GM18909 (cell line): ENCODE measurements at regions not wholly inside any gene's neighbourhood (a gene's known extent, or its start where the extent isn't known, plus 50 kb on each side); places are given as distances from the start of the nearest gene placed in this dataset.
"Not testable (repeated sequence)": the region's sequence is repeated elsewhere in the genome, so short reads cannot be mapped to it uniquely, and the experiment has no call there.

Source experiments
- ATAC-seq: cut with Tn5 transposase; IDR thresholded peaks from one replicate; pipeline ENCODE4 v1.9.1; 2021; ENCODE audit warnings: mild to moderate bottlenecking; ENCODE audit not compliant: unreplicated experiment, poor library complexity

DNA sequence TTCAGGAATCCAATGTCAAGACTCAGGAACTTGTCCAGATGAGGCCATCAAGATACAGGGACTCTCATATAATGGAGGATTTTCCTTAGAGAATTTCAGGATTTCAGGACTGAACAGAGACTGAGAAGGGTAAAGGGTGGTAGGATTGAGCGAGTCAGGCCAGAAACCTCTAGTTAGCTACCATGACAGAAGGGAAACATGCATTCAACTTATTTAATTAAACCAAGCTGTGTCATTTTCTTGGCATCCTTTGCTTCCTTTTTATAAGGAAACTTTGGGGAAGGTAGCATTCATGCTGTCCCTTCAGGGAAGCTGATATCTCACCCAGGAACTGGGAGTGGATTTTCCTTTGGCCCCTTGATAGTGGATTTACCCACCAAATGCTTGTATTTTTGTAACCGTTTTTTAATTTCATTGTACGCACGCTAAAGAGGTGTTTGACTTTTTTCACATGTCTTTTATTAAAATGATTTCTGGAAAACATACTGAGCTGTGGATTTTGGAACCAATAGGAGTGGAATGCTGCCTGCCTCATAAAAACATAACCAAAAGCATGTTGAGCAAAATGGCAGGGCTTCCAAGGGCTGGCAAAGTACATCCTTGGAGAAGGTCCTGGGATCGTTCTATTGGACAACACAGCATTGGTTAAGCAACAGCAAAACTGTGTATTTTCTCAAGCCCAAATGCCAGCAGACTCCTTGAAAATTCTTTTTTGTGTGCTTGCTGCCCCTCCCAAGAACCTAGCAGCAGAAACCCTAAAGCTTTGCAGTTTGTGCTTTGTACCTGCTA lies 104.5 kb downstream of the CXCL12 start:
- no peak for ATAC-seq

DNA sequence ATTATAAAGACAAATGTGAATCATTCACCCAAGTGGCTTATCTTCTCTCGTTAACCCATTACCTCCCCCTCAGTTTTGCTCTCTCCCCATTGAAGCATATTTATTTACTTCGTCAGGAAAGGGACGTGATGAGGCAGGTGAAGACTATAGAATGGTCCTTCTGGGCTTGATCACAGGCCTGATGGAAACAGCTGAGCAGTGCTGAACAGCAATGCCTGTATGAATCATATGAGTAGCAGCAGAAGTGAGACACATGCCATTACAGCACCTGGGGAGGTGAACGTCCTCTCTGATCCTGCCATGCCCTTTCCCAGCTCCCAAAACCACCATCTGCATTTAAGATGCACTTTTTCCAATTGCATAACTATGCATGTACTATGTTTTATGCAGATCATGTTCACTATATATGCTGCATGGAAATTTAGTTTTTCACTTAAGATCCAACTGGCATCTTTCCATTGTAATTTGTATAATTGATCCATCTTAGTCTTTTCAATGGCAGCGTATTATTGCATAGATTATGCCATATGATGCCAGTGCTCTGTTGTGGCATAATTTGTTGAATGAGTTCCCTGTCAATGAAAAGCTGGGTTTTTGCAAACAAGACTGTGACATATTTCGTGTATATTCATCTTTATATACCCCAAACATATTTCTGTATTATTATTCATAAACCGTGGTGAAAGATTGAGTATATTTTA lies 105.3 kb downstream of the CXCL12 start:
- no peak for ATAC-seq

DNA sequence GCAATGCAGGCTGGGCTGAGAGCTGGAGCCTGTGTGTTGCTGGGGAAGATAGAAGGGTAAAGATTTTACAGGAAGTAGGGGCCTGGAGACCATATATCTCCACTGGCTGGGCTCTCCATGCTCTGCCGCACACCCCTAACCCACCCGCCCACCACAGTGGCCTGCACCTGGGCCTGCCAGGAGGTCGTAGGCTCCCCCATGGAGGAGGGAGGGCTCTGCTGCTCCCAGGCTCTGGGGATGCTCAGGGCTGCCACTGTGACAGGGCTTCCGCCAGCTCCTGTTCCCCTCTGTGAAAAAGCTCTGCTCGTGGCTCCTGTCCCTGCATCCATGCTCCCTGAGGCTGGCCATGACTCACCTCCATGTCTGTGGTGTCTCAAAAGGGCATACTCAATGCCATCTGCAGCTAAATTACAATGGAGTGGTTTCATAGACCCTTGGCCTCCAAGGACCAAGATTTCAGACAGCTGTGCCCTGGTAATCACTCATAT lies 106.0 kb downstream of the CXCL12 start:
- ATAC-seq = no peak

DNA sequence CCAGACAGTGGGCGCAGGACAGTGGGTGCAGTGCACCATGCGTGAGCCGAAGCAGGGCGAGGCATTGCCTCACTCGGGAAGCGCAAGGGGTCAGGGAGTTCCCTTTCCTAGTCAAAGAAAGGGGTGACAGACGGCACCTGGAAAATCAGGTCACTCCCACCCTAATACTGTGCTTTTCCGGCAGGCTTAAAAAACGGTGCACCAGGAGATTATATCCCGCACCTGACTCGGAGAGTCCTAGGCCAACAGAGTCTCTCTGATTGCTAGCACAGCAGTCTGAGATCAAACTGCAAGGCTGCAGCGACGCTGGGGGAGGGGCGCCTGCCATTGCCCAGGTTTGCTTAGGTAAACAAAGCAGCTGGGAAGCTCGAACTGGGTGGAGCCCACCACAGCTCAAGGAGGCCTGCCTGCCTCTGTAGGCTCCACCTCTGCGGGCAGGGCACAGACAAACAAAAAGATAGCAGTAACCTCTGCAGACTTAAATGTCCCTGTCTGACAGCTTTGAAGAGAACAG lies 116.4 kb downstream of the CXCL12 start:
- ATAC-seq = not testable (repeated sequence)

DNA sequence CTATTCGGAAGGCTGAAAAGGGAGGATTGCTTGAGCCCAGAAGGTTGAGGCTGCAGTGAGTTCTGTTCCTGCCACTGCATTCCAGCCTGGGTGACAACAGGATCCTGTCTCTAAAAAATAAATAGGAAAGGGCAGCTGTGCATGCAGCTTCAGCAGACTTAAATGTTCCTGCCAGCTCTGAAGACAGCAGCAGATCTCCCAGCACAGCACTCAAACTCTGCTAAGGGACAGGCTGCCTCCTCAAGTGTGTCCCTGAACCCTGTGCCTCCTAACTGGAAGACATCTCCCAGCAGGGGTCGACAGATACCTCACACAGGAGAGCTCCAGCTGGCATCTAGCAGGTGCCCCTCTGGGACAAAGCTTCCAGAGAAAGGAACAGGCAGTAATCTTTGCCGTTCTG lies 117.9 kb downstream of the CXCL12 start:
- no peak for ATAC-seq

DNA sequence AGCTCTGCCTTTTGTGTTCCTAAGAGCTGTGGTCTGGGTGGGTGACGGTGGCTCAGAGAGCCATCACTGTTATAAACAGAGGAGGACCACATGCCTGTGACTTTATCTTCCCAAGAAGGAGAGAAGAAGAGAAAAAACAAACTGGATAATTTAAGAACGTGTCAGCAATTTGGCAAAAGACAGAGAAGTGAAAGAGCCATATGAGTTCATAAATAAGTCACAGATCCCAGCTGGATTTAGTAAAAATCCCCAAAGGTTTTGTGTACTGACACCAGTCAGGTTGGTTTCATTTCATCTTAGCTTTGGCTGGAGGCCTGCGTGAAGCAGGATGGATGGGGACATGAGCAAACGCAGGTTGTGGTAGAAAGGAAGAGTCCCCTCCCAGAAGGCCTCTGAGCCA lies 120.7 kb downstream of the CXCL12 start:
- ATAC-seq = no peak

DNA sequence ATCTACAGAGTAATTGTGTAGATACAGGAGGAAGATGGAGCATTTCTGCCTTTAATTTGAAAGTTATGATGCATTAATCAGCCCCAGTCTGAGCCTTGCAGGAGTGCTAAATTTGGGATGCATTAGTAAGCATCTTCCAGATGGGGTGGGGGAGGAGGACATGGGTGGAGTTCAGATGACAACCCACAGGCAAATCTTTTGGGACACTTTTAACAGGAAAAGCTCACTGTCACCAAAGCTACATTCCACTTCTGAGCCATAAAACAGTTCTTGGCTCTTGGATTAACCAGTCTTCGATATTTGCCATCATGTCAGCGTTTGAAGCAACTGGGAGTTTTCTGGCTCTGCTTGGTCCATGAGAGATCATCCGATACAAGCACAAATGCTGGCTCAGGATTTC lies 121.1 kb downstream of the CXCL12 start:
- ATAC-seq = no peak

DNA sequence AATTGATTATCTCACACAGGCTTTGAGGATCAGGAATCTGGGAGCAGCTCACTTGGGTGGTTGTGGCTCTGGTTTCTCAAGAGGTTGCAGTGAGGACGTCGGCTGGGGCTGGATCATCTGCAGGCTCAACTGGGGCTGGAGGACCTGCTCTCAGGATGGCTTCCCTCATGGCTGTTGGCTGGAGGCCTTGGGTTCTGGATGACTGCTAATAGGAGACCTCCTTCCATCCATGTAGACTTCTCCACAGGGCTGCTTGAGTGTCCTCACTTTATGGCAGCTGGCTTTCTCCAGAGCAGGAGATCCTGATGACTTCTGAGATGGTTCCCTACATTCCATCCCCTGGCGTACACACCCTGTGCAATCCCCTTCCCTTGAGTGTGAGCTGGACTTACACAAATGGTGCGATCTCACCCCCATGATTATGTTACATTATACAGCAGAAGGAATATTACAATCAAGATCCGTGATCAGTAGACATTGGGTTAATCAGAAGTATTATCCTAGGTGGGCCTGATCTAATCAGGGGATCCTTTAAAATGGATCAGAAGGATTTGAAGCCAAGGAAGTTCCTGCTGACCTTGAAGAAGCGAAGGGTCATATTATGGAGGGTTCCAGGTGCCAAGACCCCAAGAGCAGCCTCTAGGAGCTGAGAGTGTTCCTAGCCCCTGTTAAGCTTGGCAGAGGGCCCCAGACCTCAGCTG lies 122.2 kb downstream of the CXCL12 start:
- no peak for ATAC-seq

DNA sequence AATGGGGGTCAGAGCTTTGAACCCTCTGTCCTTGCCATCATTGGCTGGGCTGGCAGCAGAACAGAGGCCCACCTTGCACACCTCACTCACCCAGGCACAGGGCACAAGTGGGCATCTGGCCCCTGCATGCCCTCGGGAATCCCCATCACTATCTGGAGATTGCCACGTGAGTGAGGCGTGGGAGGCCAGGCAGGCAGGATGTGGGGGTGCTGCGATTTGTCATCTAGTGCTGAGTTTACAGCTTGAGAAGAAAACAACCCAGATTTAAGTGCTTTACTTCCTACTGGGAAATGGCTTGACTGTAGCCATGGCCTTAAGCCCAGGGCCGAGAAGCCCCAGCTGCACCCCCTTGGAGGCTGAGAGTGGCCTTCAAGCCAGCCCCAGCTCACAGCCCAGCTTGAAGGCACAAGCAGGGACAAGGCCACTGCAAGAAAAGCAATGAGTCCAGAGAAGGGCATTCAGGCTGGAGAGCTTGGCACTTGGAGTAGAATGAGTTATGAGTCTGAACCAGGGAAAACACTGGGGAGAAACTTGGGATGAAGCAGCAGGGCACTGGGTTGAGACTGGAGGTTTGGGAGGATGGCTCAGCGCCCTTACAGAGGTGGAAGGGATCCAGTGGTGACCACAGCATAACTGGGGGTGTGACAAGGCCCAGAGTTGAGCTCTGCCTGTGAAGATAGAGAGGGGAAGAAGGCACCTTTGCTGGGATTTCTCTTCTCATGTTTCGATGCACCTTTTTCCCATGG lies 123.0 kb downstream of the CXCL12 start:
- peak; percentile 39 for ATAC-seq

DNA sequence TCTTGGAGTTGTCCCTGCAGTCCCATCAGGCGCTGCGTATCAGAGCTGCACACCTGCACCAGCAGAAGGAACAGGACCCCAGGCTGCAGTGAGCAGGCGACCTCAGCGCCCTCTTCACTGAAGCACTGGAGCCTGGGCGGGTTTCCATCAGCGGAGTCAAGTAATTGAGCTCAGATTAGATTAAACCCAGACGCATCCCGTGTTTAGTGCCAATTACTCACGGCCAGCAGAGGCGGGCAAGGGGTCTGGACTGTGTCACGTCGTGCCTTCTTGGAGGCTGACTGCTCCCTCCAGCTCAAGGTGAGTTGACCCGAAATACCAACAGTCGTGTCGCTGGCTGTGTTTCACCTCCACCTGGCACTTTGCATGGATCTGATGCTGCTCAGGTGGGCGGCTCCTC lies 123.6 kb downstream of the CXCL12 start:
- ATAC-seq = no peak

DNA sequence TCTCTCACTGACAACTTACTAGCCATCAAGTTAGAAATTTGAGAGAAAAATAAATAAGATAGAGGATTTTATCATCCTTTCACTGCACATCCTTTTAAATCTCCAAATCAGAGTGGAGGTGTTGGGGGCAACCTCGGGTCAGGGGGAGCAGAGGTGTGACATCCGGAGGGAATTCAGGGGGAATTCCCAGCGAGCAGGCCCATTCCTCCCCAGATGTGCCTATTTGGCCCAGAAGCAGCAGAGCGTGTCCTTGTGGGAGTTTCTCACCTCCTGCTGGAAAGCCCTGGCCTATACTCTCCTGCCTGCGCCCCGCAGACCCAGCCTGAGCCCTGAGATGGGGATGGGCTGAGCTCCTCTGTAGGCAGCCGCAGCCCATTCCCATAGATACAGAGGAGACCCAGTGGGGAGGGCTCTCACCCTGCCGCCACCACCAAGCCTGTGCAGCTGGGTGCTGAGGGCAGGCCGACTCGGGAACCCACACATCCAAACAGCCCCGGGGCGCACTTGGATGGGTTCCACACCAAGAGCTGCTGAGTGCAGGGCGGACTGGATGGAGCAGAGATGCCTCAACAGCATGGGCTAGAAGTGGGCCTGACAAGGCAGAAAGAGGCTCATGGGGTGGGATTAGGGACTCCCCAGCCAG lies 124.5 kb downstream of the CXCL12 start:
- no peak for ATAC-seq

DNA sequence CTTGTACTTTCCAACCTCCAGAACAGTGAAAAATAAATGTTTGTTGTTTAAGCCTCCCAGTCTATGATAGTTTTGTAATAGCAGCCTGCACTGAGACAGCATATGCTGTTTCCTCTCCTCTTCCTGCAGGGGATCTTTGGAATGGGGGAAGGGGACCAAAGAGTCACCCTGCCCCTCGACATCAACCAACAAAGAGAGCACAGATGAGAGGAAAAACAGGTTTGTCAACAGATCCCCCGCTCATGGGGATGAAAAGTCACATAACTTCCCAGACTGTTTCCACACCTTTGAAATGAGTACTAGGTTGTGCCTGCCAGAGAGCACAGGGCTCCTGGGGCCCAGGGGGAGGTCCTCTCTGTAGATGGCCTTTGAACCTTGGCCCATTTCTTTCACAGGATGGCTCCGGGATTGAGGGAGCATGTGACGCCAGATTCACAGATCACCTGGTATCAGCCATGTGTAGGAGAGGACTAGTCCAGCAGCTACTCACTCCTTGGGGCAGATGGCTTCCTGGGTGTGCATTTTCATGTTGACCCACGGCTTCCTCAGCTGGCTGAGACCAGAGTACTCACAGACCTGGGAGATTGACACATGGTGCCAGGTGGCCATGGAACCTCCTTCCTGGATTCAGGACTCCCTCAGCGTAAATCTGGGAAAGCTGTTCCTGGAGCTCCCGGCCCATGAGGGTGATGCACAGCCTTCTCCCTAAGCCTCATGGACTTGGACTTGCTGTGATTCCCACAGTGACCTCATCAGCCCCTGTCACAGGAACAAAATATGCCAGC lies 125.6 kb downstream of the CXCL12 start:
- ATAC-seq = no peak

DNA sequence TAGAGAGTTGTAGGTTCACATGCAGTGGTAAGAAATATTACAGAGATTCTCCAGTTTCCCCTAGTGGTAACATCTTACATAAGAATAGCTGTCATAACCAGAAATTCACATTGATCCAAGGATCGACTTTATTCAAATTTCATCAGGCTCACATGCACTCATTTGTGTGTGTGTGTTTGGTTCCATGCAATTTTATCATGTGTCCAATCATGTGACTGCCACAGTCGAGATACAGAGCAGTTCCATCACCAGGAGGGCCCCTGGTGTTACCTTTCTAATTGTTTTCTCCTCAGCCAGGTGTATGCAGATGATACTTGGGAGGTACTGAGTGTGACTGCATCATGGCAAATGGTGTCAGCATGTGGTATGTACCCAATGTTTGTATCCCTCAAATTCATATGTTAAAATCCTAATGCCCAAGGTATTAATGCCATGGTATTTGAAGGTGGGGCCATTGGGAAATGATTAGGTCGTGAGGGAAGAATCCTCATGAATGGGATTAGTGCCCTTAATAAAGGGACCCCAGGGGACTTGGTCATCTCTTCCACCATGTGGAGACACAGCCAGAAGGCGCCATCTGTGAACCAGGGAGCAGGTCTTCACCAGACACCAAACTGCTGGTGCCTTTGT lies 126.3 kb downstream of the CXCL12 start:
- ATAC-seq = no peak

DNA sequence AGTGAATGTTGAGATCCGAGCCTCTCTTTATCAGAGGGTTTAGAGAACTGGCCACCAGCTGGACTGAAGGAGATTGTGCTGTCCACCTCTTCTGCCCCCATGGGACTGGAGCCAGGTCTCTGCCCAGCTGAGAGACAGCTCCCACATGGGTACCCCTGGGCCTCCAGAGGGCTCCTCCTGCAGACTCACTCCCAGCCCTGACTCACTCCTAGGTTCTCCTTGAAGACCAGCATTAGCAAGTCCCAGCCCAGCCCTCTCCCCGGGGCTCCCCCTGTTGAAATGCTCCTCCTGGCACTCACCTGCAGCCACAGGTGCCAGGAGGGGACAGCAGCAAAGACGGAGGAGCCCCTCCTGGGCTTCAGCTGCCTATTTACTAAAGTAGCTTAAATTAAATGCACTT lies 126.9 kb downstream of the CXCL12 start:
- no peak for ATAC-seq

DNA sequence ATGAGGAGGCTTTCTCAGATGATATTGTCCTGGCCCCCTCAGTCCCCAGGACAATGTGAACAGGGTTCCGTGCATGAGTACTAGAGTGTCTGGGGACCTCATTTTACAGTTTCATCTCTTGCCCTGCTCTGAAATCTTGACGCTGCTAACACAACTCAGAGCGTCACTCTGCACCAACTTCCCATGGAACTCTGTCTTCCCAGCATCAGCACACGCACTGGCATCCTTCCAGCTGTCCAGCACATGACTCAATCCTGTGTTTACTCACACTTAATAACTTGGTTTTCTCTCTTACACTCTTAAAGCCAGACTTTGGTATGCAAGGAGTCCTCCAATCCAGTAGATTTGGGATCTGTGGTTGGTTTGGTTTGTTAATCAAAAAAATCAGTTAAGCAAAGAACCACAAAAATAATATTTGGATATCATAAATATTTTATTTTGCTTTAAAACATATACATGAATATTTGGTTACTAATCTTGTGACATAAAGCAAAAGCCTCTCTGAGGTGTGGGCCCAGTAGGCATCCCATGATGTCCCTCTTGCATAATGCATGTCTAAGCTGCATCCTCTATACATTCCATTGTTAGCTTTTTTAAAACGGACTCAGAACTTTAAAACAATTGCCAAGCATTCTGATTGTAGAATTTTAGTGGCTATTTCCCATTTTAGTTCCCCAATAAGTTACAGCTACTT lies 131.0 kb downstream of the CXCL12 start:
- no peak for ATAC-seq

DNA sequence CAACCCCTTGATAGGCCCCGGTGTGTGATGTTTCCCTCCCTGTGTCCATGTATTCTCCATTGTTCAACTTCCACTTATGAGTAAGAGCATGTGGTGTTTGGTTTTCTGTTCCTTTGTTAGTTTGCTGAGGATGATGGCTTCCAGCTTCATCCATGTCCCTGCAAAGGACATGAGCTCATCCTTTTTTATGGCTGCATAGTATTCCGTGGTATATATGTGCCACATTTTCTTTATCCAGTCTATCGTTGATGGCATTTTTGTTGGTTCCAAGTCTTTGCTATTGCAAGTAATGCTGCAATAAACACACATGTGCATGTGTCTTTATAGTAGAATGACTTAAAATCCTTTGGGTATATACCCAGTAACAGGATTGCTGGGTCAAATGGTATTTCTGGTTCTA lies 132.3 kb downstream of the CXCL12 start:
- ATAC-seq = not testable (repeated sequence)

DNA sequence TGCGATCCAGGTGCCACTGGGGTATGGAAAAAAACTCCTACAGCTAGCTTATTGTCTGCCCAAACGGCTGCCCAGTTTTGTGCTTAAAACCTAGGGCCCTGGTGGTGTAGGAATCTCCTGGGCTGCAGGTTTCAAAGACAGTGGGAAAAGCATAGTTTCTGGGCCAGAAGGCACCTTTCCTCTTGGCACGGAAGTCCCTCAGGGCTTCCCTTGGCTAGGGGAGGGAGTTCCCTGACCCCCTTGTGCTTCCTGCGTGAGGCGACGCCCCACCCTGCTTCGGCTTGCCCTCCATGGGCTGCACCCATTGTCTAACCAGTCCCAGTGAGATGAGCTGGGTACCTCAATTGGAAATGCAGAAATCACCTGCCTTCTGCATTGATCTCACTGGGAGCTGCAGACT lies 135.0 kb downstream of the CXCL12 start:
- ATAC-seq = not testable (repeated sequence)

DNA sequence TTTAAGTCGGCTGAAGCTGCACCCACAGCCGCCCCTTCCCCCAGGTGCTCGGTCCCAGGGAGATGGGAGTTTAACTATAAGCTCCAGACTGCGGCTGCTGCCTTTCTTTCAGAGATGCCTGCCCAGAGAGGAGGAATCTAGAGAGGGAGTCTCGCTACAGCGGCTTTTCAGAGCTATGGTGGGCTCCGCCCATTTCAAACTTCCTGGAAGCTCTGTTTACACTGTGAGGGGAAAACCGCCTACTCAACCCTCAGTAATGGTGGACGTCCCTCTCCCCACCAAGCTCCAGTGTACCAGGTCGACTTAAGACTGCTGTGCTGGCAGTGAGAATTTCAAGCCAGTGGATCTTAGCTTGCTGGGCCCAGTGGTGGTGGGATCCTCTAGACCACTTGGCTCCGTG lies 135.4 kb downstream of the CXCL12 start:
- ATAC-seq = no peak
